CD8-positive, alpha-beta memory T cell (primary cell): ENCODE measurements at regions not wholly inside any gene's neighbourhood (a gene's known extent, or its start where the extent isn't known, plus 50 kb on each side); places are given as distances from the start of the nearest gene placed in this dataset.

Experiments used
- CTCF ChIA-PET: fragments of 350-600 bp; sonication (Branson Sonifier 250); formaldehyde crosslinking; loops from one replicate; lab custom pipeline; 2021; ENCODE audit warnings: antibody characterized with exemption; lab: Charles Lee
- POLR2A ChIA-PET: fragments of 350-600 bp; sonication (Branson Sonifier 250); formaldehyde crosslinking; loops from one replicate; lab custom pipeline; 2021; ENCODE audit warnings: antibody characterized with exemption; lab: Charles Lee
- DNase-seq, 5 donors: peaks; one replicate each; pipeline versions ENCODE4 v3.0.0 to v3.0.0-alpha.2; 2020 to 2022; ENCODE audit warnings: mixed read lengths in 1 of 5
- H3K27ac ChIP-seq: one replicate; pipeline ENCODE4 v1.7.0; 2013; ENCODE audit warnings: low read depth, mild to moderate bottlenecking, low read length, moderate library complexity
- H3K27me3 ChIP-seq: 2 replicates; pipeline ENCODE4 v1.7.0; 2013; ENCODE audit warnings: low read length, mild to moderate bottlenecking; ENCODE audit not compliant: insufficient read depth, poor library complexity, severe bottlenecking
- H3K36me3 ChIP-seq: 2 replicates; pipeline ENCODE4 v1.7.0; 2013; ENCODE audit warnings: mild to moderate bottlenecking, low read length, moderate library complexity; ENCODE audit not compliant: insufficient read depth
- H3K4me1 ChIP-seq: 2 replicates; pipeline ENCODE4 v1.7.0; 2013; ENCODE audit warnings: mild to moderate bottlenecking, low read length, moderate library complexity; ENCODE audit not compliant: insufficient read depth
- H3K4me3 ChIP-seq: 2 replicates; pipeline ENCODE4 v1.7.0; 2013; ENCODE audit warnings: mild to moderate bottlenecking, low read length
- H3K9me3 ChIP-seq: 2 replicates; pipeline ENCODE4 v1.7.0; 2013; ENCODE audit warnings: mild to moderate bottlenecking, low read length
- H3K27ac Mint-ChIP-seq, 8 donors: one replicate each; pipeline ENCODE4 v1.8.0; 2020 to 2021; ENCODE audit warnings: mixed read lengths in 8 of 8, mild to moderate bottlenecking in 6 of 8, inconsistent platforms in 3 of 8, moderate library complexity in 3 of 8
- H3K27me3 Mint-ChIP-seq, 2 donors: one replicate each; pipeline ENCODE4 v1.8.0; 2020 to 2021; ENCODE audit warnings: mixed read lengths in 2 of 2, mild to moderate bottlenecking in 1 of 2, moderate library complexity in 1 of 2
- H3K36me3 Mint-ChIP-seq, 3 donors: one replicate each; pipeline ENCODE4 v1.8.0; 2020 to 2021; ENCODE audit warnings: mixed read lengths in 3 of 3, inconsistent platforms in 1 of 3, mild to moderate bottlenecking in 1 of 3
- H3K4me1 Mint-ChIP-seq, 3 donors: one replicate each; pipeline ENCODE4 v1.8.0; 2020 to 2021; ENCODE audit warnings: mixed read lengths in 3 of 3, inconsistent platforms in 1 of 3, mild to moderate bottlenecking in 1 of 3
- H3K4me3 Mint-ChIP-seq, 7 donors: one replicate each; pipeline ENCODE4 v1.8.0; 2020 to 2021; ENCODE audit warnings: mixed read lengths in 7 of 7, mild to moderate bottlenecking in 6 of 7, moderate library complexity in 4 of 7, inconsistent platforms in 2 of 7
- H3K9me3 Mint-ChIP-seq, 5 donors: one replicate each; pipeline ENCODE4 v1.8.0; 2020 to 2022; ENCODE audit warnings: mixed read lengths in 5 of 5, mild to moderate bottlenecking in 3 of 5, moderate library complexity in 2 of 5, inconsistent platforms in 1 of 5

GRCh38 chr10:125379592-125379991 is 219.2 kb upstream of the CTBP2 start:
- Histone ChIP-seq H3K9me3 (no peaks in the 10 kb centered on the region), H3K4me3 (no peak overlapping the region), H3K27me3 (no peaks in the 10 kb centered on the region), H3K4me1 (no peaks in the 10 kb centered on the region), H3K36me3 (no peaks in the 10 kb centered on the region), H3K27ac (no peak overlapping the region)
- no peak overlapping the region for H3K27ac Mint-ChIP-seq
- H3K36me3 Mint-ChIP-seq: no peaks in the 10 kb centered on the region
- H3K4me3 Mint-ChIP-seq: no peak overlapping the region
- ChIA-PET CTCF (no interaction called here), POLR2A (no interaction called here)
- peaks cover 7 to 23% (median 17%) of the 10 kb centered on the region in 5 donors for H3K9me3 Mint-ChIP-seq
- H3K27me3 Mint-ChIP-seq: peaks cover 0 to 9% of the 10 kb centered on the region in 2 donors
- no peaks in the 10 kb centered on the region for H3K4me1 Mint-ChIP-seq
- no peak for DNase-seq

- Mint-ChIP-seq H3K4me1 (no peaks in the 10 kb centered on the region), H3K27me3 (peaks cover 0 to 6% of the 10 kb centered on the region in 2 donors), H3K4me3 (no peak overlapping the region), H3K27ac (no peak overlapping the region), H3K9me3 (peaks cover 0 to 12% (median 9%) of the 10 kb centered on the region in 5 donors), H3K36me3 (no peaks in the 10 kb centered on the region)
- no peaks in the 10 kb centered on the region for H3K36me3 ChIP-seq
- no peaks in the 10 kb centered on the region for H3K4me1 ChIP-seq
- CTCF ChIA-PET: no interaction called here
- no peaks in the 10 kb centered on the region for H3K27me3 ChIP-seq
- H3K27ac ChIP-seq: no peak overlapping the region
- H3K9me3 ChIP-seq: no peaks in the 10 kb centered on the region
- POLR2A ChIA-PET: no interaction called here
- no peak for DNase-seq
- no peak overlapping the region for H3K4me3 ChIP-seq
These were observed 217.0 kb upstream of the CTBP2 start for GRCh38 chr10:125377368-125377767.

DNA sequence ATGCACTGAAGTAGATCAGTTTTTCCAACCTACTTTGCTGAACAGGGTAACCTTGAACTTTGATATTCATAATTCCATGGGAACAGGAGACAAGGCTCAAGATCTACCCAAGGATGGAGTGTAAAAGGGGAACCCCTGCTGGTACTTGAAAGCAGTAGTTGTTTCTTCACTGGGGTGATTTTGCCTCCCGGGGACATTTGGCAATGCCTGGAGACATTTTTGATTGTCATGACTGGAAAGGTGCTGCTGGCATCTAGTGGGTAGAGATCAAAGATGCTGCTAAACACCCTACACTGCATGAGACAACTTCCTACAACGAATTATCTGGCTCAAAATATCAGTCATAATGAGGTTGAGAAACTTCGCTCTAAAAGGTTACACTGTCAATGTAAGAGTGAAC is 214.8 kb upstream of the CTBP2 start:
- Histone ChIP-seq H3K36me3 (no peaks in the 10 kb centered on the region), H3K4me1 (no peaks in the 10 kb centered on the region), H3K9me3 (no peaks in the 10 kb centered on the region), H3K27me3 (no peaks in the 10 kb centered on the region), H3K27ac (no peak overlapping the region), H3K4me3 (no peak overlapping the region)
- H3K4me3 Mint-ChIP-seq: no peak overlapping the region
- peaks cover 5 to 6% of the 10 kb centered on the region in 2 donors for H3K27me3 Mint-ChIP-seq
- no peaks in the 10 kb centered on the region for H3K4me1 Mint-ChIP-seq
- no peak overlapping the region for H3K27ac Mint-ChIP-seq
- POLR2A ChIA-PET: no interaction called here
- CTCF ChIA-PET: no interaction called here
- DNase-seq: no peak
- no peaks in the 10 kb centered on the region for H3K36me3 Mint-ChIP-seq
- peaks cover 0 to 12% (median 7%) of the 10 kb centered on the region in 5 donors for H3K9me3 Mint-ChIP-seq

DNA sequence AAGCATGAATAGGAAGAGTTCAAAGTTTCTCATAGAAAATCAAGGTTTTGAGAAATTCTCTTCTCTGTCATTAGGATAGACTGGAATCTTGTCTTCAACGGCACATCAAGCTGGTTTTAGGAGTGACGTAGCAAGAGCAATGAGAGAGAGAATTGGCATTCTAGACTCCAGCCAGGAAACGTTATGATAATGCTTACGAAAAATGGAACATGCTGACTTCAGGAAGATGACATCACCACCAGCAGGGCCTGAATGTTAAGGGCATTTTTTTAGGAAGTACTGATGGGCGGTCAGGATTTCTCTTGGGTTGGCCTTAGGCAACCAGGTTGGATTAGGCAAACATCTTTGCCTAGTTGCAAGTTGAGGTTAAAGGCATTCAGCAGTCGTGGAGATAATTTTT is 213.2 kb upstream of the CTBP2 start:
- Mint-ChIP-seq H3K27ac (no peak overlapping the region), H3K9me3 (peaks cover 0 to 7% (median 0%) of the 10 kb centered on the region in 5 donors), H3K4me3 (no peak overlapping the region), H3K4me1 (no peaks in the 10 kb centered on the region), H3K36me3 (no peaks in the 10 kb centered on the region), H3K27me3 (peaks cover 2 to 6% of the 10 kb centered on the region in 2 donors)
- ChIA-PET POLR2A (no interaction called here), CTCF (no interaction called here)
- Histone ChIP-seq H3K4me1 (no peaks in the 10 kb centered on the region), H3K27ac (no peak overlapping the region), H3K36me3 (no peaks in the 10 kb centered on the region), H3K27me3 (no peaks in the 10 kb centered on the region), H3K9me3 (no peaks in the 10 kb centered on the region), H3K4me3 (no peak overlapping the region)
- DNase-seq: no peak

- peaks cover 0 to 6% (median 0%) of the 10 kb centered on the region in 5 donors for H3K9me3 Mint-ChIP-seq
- no peak overlapping the region for H3K27ac ChIP-seq
- CTCF ChIA-PET: no interaction called here
- no peaks in the 10 kb centered on the region for H3K36me3 Mint-ChIP-seq
- no peaks in the 10 kb centered on the region for H3K4me1 ChIP-seq
- no peaks in the 10 kb centered on the region for H3K27me3 ChIP-seq
- peak overlapping the region in 1 of 7 donors; percentile 33 for H3K4me3 Mint-ChIP-seq
- no peaks in the 10 kb centered on the region for H3K36me3 ChIP-seq
- H3K4me1 Mint-ChIP-seq: no peaks in the 10 kb centered on the region
- H3K9me3 ChIP-seq: no peaks in the 10 kb centered on the region
- POLR2A ChIA-PET: no interaction called here
- no peak overlapping the region for H3K27ac Mint-ChIP-seq
- peaks cover 2 to 6% of the 10 kb centered on the region in 2 donors for H3K27me3 Mint-ChIP-seq
- no peak for DNase-seq
- H3K4me3 ChIP-seq: no peak overlapping the region
These were observed 210.2 kb upstream of the CTBP2 start for GRCh38 chr10:125370578-125370977.

DNA sequence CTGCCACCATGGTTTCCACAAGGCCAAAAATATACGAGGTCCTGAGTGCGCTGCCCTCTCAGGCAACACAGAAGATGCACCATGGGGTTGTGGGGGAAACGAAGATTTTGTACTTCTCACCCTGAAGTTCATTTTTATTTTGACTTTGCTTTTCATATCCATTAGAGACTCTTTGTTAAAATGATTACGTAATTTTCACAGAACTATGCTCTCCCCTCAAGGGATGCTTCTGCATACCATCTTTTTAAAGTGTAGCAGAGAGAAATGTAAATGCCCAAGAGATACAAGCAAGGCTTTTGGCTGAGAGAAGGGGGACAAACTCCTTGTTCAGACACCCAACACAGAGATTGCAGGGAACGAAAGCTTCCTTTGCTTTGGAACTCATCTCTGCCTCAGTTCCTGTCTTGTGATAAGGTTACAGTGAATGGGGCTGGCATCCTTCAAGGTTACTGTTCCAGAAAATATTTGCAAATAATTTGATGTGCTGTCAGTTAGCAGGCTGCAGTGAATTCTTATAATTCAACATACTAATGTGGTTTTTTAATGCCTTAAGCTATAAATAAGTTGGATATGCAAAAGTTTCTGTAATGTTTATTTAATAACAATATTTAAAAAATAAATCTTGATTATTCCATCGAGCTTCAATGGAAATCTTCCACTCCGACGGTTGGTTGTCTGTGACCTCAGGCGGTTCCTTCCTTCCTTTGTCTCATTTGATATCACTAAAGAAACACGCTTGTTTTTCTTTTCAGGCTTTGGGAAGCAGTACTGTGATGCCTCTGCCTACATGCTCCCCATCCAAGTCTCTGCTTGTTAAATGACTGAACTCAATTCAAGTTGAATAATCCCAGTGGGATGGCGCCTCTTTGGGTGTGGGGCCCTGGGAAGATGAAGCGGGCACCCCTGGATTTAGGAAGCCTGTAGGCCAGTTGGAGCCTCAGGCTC is 209.3 kb upstream of the CTBP2 start:
- Histone ChIP-seq H3K9me3 (no peaks in the 10 kb centered on the region), H3K4me3 (no peak overlapping the region), H3K27me3 (no peaks in the 10 kb centered on the region), H3K36me3 (no peaks in the 10 kb centered on the region), H3K27ac (no peak overlapping the region), H3K4me1 (no peaks in the 10 kb centered on the region)
- H3K4me1 Mint-ChIP-seq: no peaks in the 10 kb centered on the region
- peaks cover 2 to 6% of the 10 kb centered on the region in 2 donors for H3K27me3 Mint-ChIP-seq
- no peak overlapping the region for H3K27ac Mint-ChIP-seq
- ChIA-PET CTCF (interaction anchor here (0.6 kb wide), 1 partner anchor 1178 kb away, joined by 3 read pairs; no protein-coding TSS in a partner anchor), POLR2A (no interaction called here)
- H3K4me3 Mint-ChIP-seq: no peak overlapping the region
- H3K9me3 Mint-ChIP-seq: peaks cover 2 to 8% (median 5%) of the 10 kb centered on the region in 5 donors
- H3K36me3 Mint-ChIP-seq: no peaks in the 10 kb centered on the region
- no peak for DNase-seq

GRCh38 chr10:125368146-125368545 is 207.8 kb upstream of the CTBP2 start:
- Mint-ChIP-seq H3K9me3 (peaks cover 4 to 9% (median 6%) of the 10 kb centered on the region in 5 donors), H3K4me1 (no peaks in the 10 kb centered on the region), H3K27me3 (peaks cover 2 to 6% of the 10 kb centered on the region in 2 donors), H3K36me3 (no peaks in the 10 kb centered on the region), H3K4me3 (no peak overlapping the region), H3K27ac (no peak overlapping the region)
- Histone ChIP-seq H3K36me3 (no peaks in the 10 kb centered on the region), H3K9me3 (no peaks in the 10 kb centered on the region), H3K27me3 (no peaks in the 10 kb centered on the region), H3K4me1 (no peaks in the 10 kb centered on the region), H3K27ac (no peak overlapping the region), H3K4me3 (no peak overlapping the region)
- DNase-seq: no peak
- POLR2A ChIA-PET: no interaction called here
- CTCF ChIA-PET: no interaction called here

GRCh38 chr10:125363791-125364190 is 203.4 kb upstream of the CTBP2 start:
- Histone ChIP-seq H3K36me3 (no peaks in the 10 kb centered on the region), H3K4me3 (no peak overlapping the region), H3K27ac (no peak overlapping the region), H3K9me3 (no peaks in the 10 kb centered on the region), H3K4me1 (no peaks in the 10 kb centered on the region), H3K27me3 (no peaks in the 10 kb centered on the region)
- Mint-ChIP-seq H3K4me3 (no peak overlapping the region), H3K4me1 (no peaks in the 10 kb centered on the region), H3K9me3 (peaks cover 0 to 10% (median 8%) of the 10 kb centered on the region in 5 donors), H3K27me3 (no peaks in the 10 kb centered on the region), H3K36me3 (no peaks in the 10 kb centered on the region), H3K27ac (no peak overlapping the region)
- no peak for DNase-seq
- POLR2A ChIA-PET: no interaction called here
- CTCF ChIA-PET: no interaction called here
